ENCODE measurements at regions not wholly inside any gene's neighbourhood (a gene's known extent, or its start where the extent isn't known, plus 50 kb on each side); places are given as distances from the start of the nearest gene placed in this dataset.

DNA sequence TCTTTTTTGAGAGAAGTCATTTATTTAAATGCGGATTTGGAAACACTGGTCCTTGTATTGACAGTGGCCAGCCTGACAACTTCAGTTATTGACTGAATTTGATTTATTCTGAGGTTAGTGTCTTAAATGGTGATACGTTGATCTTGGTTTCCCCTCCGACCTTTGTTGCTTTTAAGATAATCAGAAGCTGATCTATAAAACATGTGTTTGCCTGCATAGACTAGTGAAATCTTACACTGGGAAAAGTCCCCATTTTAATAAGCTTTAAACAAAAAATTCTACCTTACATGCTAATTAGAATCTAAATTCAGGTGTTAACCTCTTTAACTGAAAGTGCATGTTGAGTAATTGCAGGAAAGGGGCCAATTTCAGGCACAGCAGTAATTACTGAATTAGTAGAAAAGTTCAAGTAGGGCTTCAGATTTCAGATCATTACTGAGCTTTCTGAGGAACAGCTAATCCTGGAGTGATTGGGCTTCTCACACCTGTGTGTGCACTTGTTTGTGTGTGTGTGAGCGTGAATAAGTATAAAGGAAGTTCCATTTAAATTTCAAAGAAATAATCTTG lies 221.4 kb downstream of the SOX2 start:
- no peaks in the 10 kb centered on the region for H3K27me3 ChIP-seq (ENCODE audit: control insufficient read depth in 2 of 2, insufficient read depth in 2 of 2, low read length in 2 of 2)
- no peak for FAIRE-seq
- H3K4me2 ChIP-seq (ENCODE audit: insufficient read depth, low read length) = no peak overlapping the region
- H3K27ac ChIP-seq (ENCODE audit: insufficient read depth, low read depth, low read length) = no peak overlapping the region
- H2AFZ ChIP-seq (ENCODE audit: low read depth, low read length) = no peak overlapping the region
- no peaks in the 10 kb centered on the region for H4K20me1 ChIP-seq (replicated peaks; ENCODE audit: control insufficient read depth, extremely low read depth, insufficient read depth, low read length)
- dilution Hi-C loops (cut with MboI; ENCODE audit: extremely low pct_ligation_motif_present, low sequenced_read_pairs) = no loop called here
- no peak for DNase-seq (ENCODE audit: low read depth, low spot score)
- no peak overlapping the region for H3K4me3 ChIP-seq (replicated peaks in 1 of 3; ENCODE audit: insufficient read depth in 1 of 3, low read depth in 1 of 3, low read length in 3 of 3)
- BruUV-seq (replicated peaks) = no TSS peak
- intact Hi-C loops (cut with micrococcal nuclease) = no loop called here
- H3K9ac ChIP-seq (replicated peaks; ENCODE audit: extremely low read depth, insufficient read depth, low read length) = no peak overlapping the region
- TF ChIP-seq FOS (IDR thresholded peaks at IDR 0.05; ENCODE audit: borderline replicate concordance, insufficient read depth, low read length) = no peak
- TF ChIP-seq MYC (IDR thresholded peaks at IDR 0.05; ENCODE audit: low read depth, low read length) = no peak
- TF ChIP-seq POLR2AphosphoS5 (IDR thresholded peaks at IDR 0.05; ENCODE audit: insufficient read depth, low read depth, low read length) = no peak
- no peaks in the 10 kb centered on the region for H3K36me3 ChIP-seq (ENCODE audit: control insufficient read depth in 2 of 2, extremely low read depth in 1 of 2, insufficient read depth in 2 of 2, low read length in 2 of 2)
- no peaks in the 10 kb centered on the region for H3K9me1 ChIP-seq (replicated peaks; ENCODE audit: control insufficient read depth, extremely low read depth, insufficient read depth, low read length)
- H3K9me3 ChIP-seq (replicated peaks; ENCODE audit: control insufficient read depth, insufficient read depth, low read length) = no peaks in the 10 kb centered on the region
- ChIA-PET POLR2A (no interaction called here), CTCF (no interaction called here)
- H3K4me1 ChIP-seq (ENCODE audit: control insufficient read depth, extremely low read depth, insufficient read depth, low read length) = no peaks in the 10 kb centered on the region
- H3K79me2 ChIP-seq (ENCODE audit: control insufficient read depth, insufficient read depth, low read length) = no peaks in the 10 kb centered on the region

DNA sequence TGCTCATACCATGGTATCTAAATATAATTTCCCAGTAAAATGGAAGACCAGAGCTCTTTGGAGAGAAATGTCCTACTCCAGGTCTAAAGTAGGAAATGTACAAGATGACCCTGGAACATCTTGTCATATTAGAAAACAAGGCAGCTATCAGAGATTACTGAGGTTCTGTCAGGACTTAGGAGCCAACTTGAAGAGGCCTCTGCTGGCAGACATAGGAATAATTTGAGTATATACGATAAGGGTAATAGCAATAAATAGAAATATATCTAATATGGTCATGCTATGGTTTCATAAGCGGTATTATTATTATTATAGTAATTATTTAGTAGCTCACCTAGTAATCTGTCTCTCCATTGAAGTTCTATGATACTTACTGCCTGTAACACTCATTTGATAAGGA lies 224.2 kb downstream of the SOX2 start:
- DNase-seq (ENCODE audit: low read depth, low spot score) (no peak), FAIRE-seq (no peak)
- POLR2A ChIA-PET = no interaction called here
- H3K4me2 ChIP-seq (ENCODE audit: insufficient read depth, low read length) = no peak overlapping the region
- dilution Hi-C loops (cut with MboI; ENCODE audit: extremely low pct_ligation_motif_present, low sequenced_read_pairs) (no loop called here), intact Hi-C loops (cut with micrococcal nuclease) (no loop called here)
- no peaks in the 10 kb centered on the region for H3K9me3 ChIP-seq (replicated peaks; ENCODE audit: control insufficient read depth, insufficient read depth, low read length)
- no peaks in the 10 kb centered on the region for H3K9me1 ChIP-seq (replicated peaks; ENCODE audit: control insufficient read depth, extremely low read depth, insufficient read depth, low read length)
- CTCF ChIA-PET = no interaction called here
- no peak overlapping the region for H3K9ac ChIP-seq (replicated peaks; ENCODE audit: extremely low read depth, insufficient read depth, low read length)
- no peaks in the 10 kb centered on the region for H3K27me3 ChIP-seq (ENCODE audit: control insufficient read depth in 2 of 2, insufficient read depth in 2 of 2, low read length in 2 of 2)
- H3K79me2 ChIP-seq (ENCODE audit: control insufficient read depth, insufficient read depth, low read length) = no peaks in the 10 kb centered on the region
- no peak overlapping the region for H3K4me3 ChIP-seq (replicated peaks in 1 of 3; ENCODE audit: insufficient read depth in 1 of 3, low read depth in 1 of 3, low read length in 3 of 3)
- TF ChIP-seq EZH2 (IDR thresholded peaks at IDR 0.05; ENCODE audit: borderline replicate concordance, low read depth, low read length, severe bottlenecking) = no peak
- TF ChIP-seq POLR2AphosphoS5 (IDR thresholded peaks at IDR 0.05; ENCODE audit: insufficient read depth, low read depth, low read length) = no peak
- TF ChIP-seq GATA2 (IDR thresholded peaks at IDR 0.05; ENCODE audit: insufficient read depth, insufficient read length, low read depth, low read length) = no peak
- no peaks in the 10 kb centered on the region for H3K4me1 ChIP-seq (ENCODE audit: control insufficient read depth, extremely low read depth, insufficient read depth, low read length)
- no TSS peak for BruUV-seq (replicated peaks)
- H3K36me3 ChIP-seq (ENCODE audit: control insufficient read depth in 2 of 2, extremely low read depth in 1 of 2, insufficient read depth in 2 of 2, low read length in 2 of 2) = no peaks in the 10 kb centered on the region
- H2AFZ ChIP-seq (ENCODE audit: low read depth, low read length) = no peak overlapping the region
- no peak overlapping the region for H3K27ac ChIP-seq (ENCODE audit: insufficient read depth, low read depth, low read length)
- H4K20me1 ChIP-seq (replicated peaks; ENCODE audit: control insufficient read depth, extremely low read depth, insufficient read depth, low read length) = no peaks in the 10 kb centered on the region
